ENCODE measurements at regions not wholly inside any gene's neighbourhood (a gene's known extent, or its start where the extent isn't known, plus 50 kb on each side); places are given as distances from the start of the nearest gene placed in this dataset.
"Not testable (repeated sequence)": the region's sequence is repeated elsewhere in the genome, so short reads cannot be mapped to it uniquely, and the experiment has no call there.

- TF ChIP-seq POLR2A, CTCF (IDR thresholded peaks at IDR 0.05): not testable (repeated sequence)
Measured at GRCh38 chr10:120239695-120240094, 217.3 kb upstream of the PLPP4 start.
